Mesendoderm (in vitro differentiated cells): ENCODE measurements at regions not wholly inside any gene's neighbourhood (a gene's known extent, or its start where the extent isn't known, plus 50 kb on each side); places are given as distances from the start of the nearest gene placed in this dataset.

ENCODE experiments used
- DNase-seq: peaks from one replicate; pipeline ENCODE4 v3.0.0; 2013
- H2AK5ac ChIP-seq: 2 replicates; pipeline ENCODE4 v1.6.1; 2013; ENCODE audit warnings: low read length, inconsistent platforms
- H2BK120ac ChIP-seq: 2 replicates; pipeline ENCODE4 v1.6.1; 2013; ENCODE audit warnings: low read depth, mild to moderate bottlenecking, low read length, moderate library complexity, mixed read lengths
- H2BK15ac ChIP-seq: replicated peaks from 2 replicates; pipeline ENCODE4 v1.6.1; 2013; ENCODE audit warnings: low read depth, mild to moderate bottlenecking, moderate library complexity
- H2BK5ac ChIP-seq: 2 replicates; pipeline ENCODE4 v1.6.1; 2013; ENCODE audit warnings: low read length, inconsistent platforms
- H3K18ac ChIP-seq: 2 replicates; pipeline ENCODE4 v1.6.1; 2013; ENCODE audit warnings: mild to moderate bottlenecking, low read length, mixed read lengths
- H3K23ac ChIP-seq: one replicate; pipeline ENCODE4 v1.6.1; 2013; ENCODE audit warnings: low read length
- H3K27ac ChIP-seq: 2 replicates; pipeline ENCODE4 v1.5.1; 2013; ENCODE audit warnings: low read depth, mild to moderate bottlenecking, inconsistent platforms, low read length, moderate library complexity
- H3K27me3 ChIP-seq: 2 replicates; pipeline ENCODE4 v1.6.1; 2013; ENCODE audit warnings: low read length, control low read depth, mild to moderate bottlenecking, inconsistent platforms; ENCODE audit not compliant: insufficient read depth, poor library complexity
- H3K36me3 ChIP-seq: 2 replicates; pipeline ENCODE4 v1.6.1; 2013; ENCODE audit warnings: low read length, inconsistent platforms; ENCODE audit not compliant: control insufficient read depth, insufficient read depth
- H3K4ac ChIP-seq: one replicate; pipeline ENCODE4 v1.6.1; 2013; ENCODE audit warnings: low read depth, mild to moderate bottlenecking, low read length, moderate library complexity
- H3K4me1 ChIP-seq: 2 replicates; pipeline ENCODE4 v1.6.1; 2013; ENCODE audit warnings: low read depth, low read length, inconsistent platforms; ENCODE audit not compliant: control insufficient read depth
- H3K4me2 ChIP-seq: 2 replicates; pipeline ENCODE4 v1.6.1; 2013; ENCODE audit warnings: low read length
- H3K4me3 ChIP-seq: 2 replicates; pipeline ENCODE4 v1.5.1; 2013; ENCODE audit warnings: mild to moderate bottlenecking, low read length
- H3K56ac ChIP-seq: one replicate; pipeline ENCODE4 v1.6.1; 2013; ENCODE audit warnings: low read length
- H3K79me1 ChIP-seq: 2 replicates; pipeline ENCODE4 v1.6.1; 2013; ENCODE audit warnings: low read length, inconsistent platforms
- H3K79me2 ChIP-seq: 2 replicates; pipeline ENCODE4 v1.6.1; 2013; ENCODE audit warnings: mild to moderate bottlenecking, low read length; ENCODE audit not compliant: control insufficient read depth, insufficient read depth
- H3K9ac ChIP-seq: 2 replicates; pipeline ENCODE4 v1.6.1; 2013; ENCODE audit warnings: low read length, inconsistent platforms
- H4K5ac ChIP-seq: one replicate; pipeline ENCODE4 v1.6.1; 2013; ENCODE audit warnings: low read length
- H4K8ac ChIP-seq: one replicate; pipeline ENCODE4 v1.6.1; 2013; ENCODE audit warnings: low read depth, mild to moderate bottlenecking, control low read depth, low read length, moderate library complexity
- WGBS: extraction: QIAGEN DNeasy Blood & Tissue Kit; methylation state at CpG from one replicate; pipeline ENCODE4 v1.1.7; 2013; ENCODE audit warnings: low lambda C conversion rate, missing lambda C conversion rate; ENCODE audit not compliant: insufficient coverage; ENCODE audit errors: extremely low coverage; 5-methylcytosine and 5-hydroxymethylcytosine counted together

GRCh38 chr4:83722730-83723269 is 186.9 kb downstream of the GPAT3 start:
- Histone ChIP-seq H3K4me3 (no peak overlapping the region), H4K5ac (no peak overlapping the region), H3K4ac (no peak overlapping the region), H3K9ac (no peak overlapping the region), H3K56ac (no peak overlapping the region), H2AK5ac (no peak overlapping the region), H4K8ac (no peak overlapping the region), H3K36me3 (no peaks in the 10 kb centered on the region), H3K27ac (no peak overlapping the region), H3K27me3 (no peaks in the 10 kb centered on the region), H3K79me1 (no peaks in the 10 kb centered on the region), H2BK5ac (no peak overlapping the region), H3K79me2 (no peaks in the 10 kb centered on the region), H3K4me2 (no peak overlapping the region), H3K18ac (no peak overlapping the region), H3K4me1 (no peaks in the 10 kb centered on the region), H2BK120ac (no peak overlapping the region), H3K23ac (no peak overlapping the region), H2BK15ac (no peak overlapping the region)
- DNase-seq = no peak
- no CpG with 5 or more reads among the region's 5 CpGs for WGBS

DNA sequence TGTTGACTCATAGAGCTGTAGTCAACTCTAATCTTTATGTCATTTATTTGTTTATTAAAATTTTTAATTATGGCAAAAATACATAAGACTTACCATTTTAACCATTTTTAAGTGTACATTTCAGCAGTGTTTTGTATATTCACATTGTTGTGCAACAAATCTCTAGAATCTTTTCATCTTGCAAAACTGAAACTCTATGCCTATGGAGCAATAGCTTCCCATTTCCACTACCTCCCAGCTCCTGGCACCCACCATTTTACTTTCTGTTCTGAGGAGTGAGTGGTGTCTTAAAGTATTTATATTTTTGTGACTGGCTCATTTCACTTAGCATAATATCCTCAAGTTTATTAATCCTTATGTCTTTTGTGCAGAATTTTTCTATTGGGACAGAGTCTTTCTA is 181.0 kb downstream of the GPAT3 start:
- no peak for DNase-seq

GRCh38 chr4:83712890-83713289 is 177.0 kb downstream of the GPAT3 start:
- no peak overlapping the region for H2AK5ac ChIP-seq
- H2BK5ac ChIP-seq = no peak overlapping the region

More for the DNA sequence above, 181.0 kb downstream of the GPAT3 start:
- H4K8ac ChIP-seq = no peak overlapping the region
- H4K5ac ChIP-seq = no peak overlapping the region
- H2BK5ac ChIP-seq = no peak overlapping the region
- H3K79me1 ChIP-seq = no peaks in the 10 kb centered on the region
- H3K36me3 ChIP-seq = no peaks in the 10 kb centered on the region
- no peak overlapping the region for H3K23ac ChIP-seq
- H3K4me2 ChIP-seq = no peak overlapping the region
- no peak overlapping the region for H2BK15ac ChIP-seq
- H3K9ac ChIP-seq = no peak overlapping the region
- H2AK5ac ChIP-seq = no peak overlapping the region
- no peaks in the 10 kb centered on the region for H3K27me3 ChIP-seq
- no peak overlapping the region for H3K56ac ChIP-seq
- H3K27ac ChIP-seq = no peak overlapping the region
- H3K4me3 ChIP-seq = no peak overlapping the region
- no peak overlapping the region for H2BK120ac ChIP-seq
- H3K79me2 ChIP-seq = no peaks in the 10 kb centered on the region
- H3K4me1 ChIP-seq = no peaks in the 10 kb centered on the region
- H3K4ac ChIP-seq = no peak overlapping the region
- H3K18ac ChIP-seq = no peak overlapping the region

GRCh38 chr4:83709627-83710026 is 173.7 kb downstream of the GPAT3 start:
- WGBS = no CpG with 5 or more reads among the region's 7 CpGs
- H3K23ac ChIP-seq = no peak overlapping the region
- no peaks in the 10 kb centered on the region for H3K4me1 ChIP-seq
- no peak overlapping the region for H4K5ac ChIP-seq
- no peak overlapping the region for H4K8ac ChIP-seq
- no peak overlapping the region for H3K56ac ChIP-seq
- no peak overlapping the region for H3K9ac ChIP-seq
- no peak overlapping the region for H3K4me2 ChIP-seq
- H3K4me3 ChIP-seq = no peak overlapping the region
- H2BK15ac ChIP-seq = no peak overlapping the region
- no peaks in the 10 kb centered on the region for H3K79me2 ChIP-seq
- no peak overlapping the region for H2BK5ac ChIP-seq
- no peak overlapping the region for H3K27ac ChIP-seq
- no peaks in the 10 kb centered on the region for H3K79me1 ChIP-seq
- no peak for DNase-seq
- H3K18ac ChIP-seq = no peak overlapping the region
- no peaks in the 10 kb centered on the region for H3K27me3 ChIP-seq
- H2BK120ac ChIP-seq = no peak overlapping the region
- H3K4ac ChIP-seq = no peak overlapping the region
- no peaks in the 10 kb centered on the region for H3K36me3 ChIP-seq
- no peak overlapping the region for H2AK5ac ChIP-seq

More at GRCh38 chr4:83712890-83713289, 177.0 kb downstream of the GPAT3 start:
- H3K18ac ChIP-seq = no peak overlapping the region
- H3K4me2 ChIP-seq = no peak overlapping the region
- H3K4me3 ChIP-seq = no peak overlapping the region
- DNase-seq = no peak
- no peak overlapping the region for H3K56ac ChIP-seq
- no peak overlapping the region for H4K8ac ChIP-seq
- no peak overlapping the region for H3K9ac ChIP-seq
- no peak overlapping the region for H3K27ac ChIP-seq
- H4K5ac ChIP-seq = no peak overlapping the region
- no peaks in the 10 kb centered on the region for H3K4me1 ChIP-seq
- H3K79me2 ChIP-seq = no peaks in the 10 kb centered on the region
- no peak overlapping the region for H3K23ac ChIP-seq
- H2BK15ac ChIP-seq = no peak overlapping the region
- H3K36me3 ChIP-seq = no peaks in the 10 kb centered on the region
- H3K4ac ChIP-seq = no peak overlapping the region
- H3K27me3 ChIP-seq = no peaks in the 10 kb centered on the region
- no peaks in the 10 kb centered on the region for H3K79me1 ChIP-seq
- no peak overlapping the region for H2BK120ac ChIP-seq

DNA sequence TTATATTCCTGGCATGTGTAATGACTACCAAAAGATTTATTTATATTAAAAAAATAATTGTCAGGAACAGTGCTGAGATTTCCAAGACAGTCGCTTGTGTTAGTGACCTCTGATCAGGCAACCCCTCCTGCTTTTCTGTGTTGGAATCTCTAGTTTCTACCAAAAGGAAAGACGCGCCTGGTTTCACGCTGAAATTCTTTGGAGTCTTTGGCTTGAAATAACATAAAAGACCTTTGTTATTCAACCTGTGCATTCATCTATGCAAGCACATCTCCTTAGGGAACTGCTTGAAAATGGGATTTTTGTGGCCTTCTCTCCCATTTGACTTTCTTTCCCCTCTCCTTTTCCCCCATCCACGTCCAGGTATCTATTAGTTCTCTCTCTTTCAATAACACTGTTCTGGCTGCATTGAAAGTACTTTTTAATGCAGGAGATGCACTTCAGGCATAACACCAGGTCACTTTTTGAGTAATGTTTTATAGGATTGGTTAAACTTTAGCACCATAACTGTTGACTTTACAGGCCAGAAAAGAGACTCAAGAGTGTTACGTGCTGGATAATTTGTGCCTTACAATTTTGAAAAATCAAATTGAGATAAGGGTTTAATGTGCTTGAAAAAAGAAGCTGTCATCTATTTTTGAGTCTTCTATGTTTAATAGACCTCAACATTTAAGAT is 172.7 kb downstream of the GPAT3 start:
- no CpG with 5 or more reads among the region's 6 CpGs for WGBS
- no peak for DNase-seq
- H3K23ac ChIP-seq = no peak overlapping the region

DNA sequence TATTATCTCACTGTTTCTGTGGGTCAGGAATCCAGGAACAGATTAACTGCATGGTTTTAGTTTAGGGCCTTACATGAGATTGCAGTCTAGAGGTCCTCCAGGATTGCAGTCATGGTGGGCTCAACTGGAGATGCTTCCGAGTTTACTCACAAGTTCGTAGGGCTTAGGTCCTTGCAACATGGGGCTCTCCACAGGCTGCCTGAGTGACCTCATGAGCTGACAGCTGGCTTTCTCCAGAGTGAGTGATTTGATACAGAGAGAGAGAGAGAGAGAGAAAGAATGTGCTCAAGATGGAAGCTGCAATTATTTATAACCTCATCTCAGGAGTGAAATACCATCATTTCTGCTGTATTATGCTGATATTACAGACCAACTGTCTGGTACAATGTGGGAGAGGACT is 168.9 kb downstream of the GPAT3 start:
- Histone ChIP-seq H3K4ac (no peak overlapping the region), H3K4me1 (no peaks in the 10 kb centered on the region), H3K4me3 (no peak overlapping the region), H3K79me1 (no peaks in the 10 kb centered on the region), H2AK5ac (no peak overlapping the region), H3K18ac (no peak overlapping the region), H3K4me2 (no peak overlapping the region), H3K23ac (no peak overlapping the region), H2BK15ac (no peak overlapping the region), H4K8ac (no peak overlapping the region), H2BK5ac (no peak overlapping the region), H4K5ac (no peak overlapping the region), H2BK120ac (no peak overlapping the region), H3K27ac (no peak overlapping the region), H3K27me3 (no peaks in the 10 kb centered on the region), H3K9ac (no peak overlapping the region), H3K56ac (no peak overlapping the region), H3K36me3 (no peaks in the 10 kb centered on the region), H3K79me2 (no peaks in the 10 kb centered on the region)
- peak; percentile 5 for DNase-seq
- no CpG with 5 or more reads among the region's 2 CpGs for WGBS

More for the DNA sequence above, 172.7 kb downstream of the GPAT3 start:
- Histone ChIP-seq H2AK5ac (no peak overlapping the region), H3K79me2 (no peaks in the 10 kb centered on the region), H2BK120ac (no peak overlapping the region), H3K4ac (no peak overlapping the region), H3K27ac (no peak overlapping the region), H3K4me3 (no peak overlapping the region), H3K27me3 (no peaks in the 10 kb centered on the region), H4K5ac (no peak overlapping the region), H2BK15ac (no peak overlapping the region), H3K4me1 (no peaks in the 10 kb centered on the region), H3K56ac (no peak overlapping the region), H3K36me3 (no peaks in the 10 kb centered on the region), H4K8ac (no peak overlapping the region), H3K79me1 (no peaks in the 10 kb centered on the region), H3K18ac (no peak overlapping the region), H2BK5ac (no peak overlapping the region), H3K9ac (no peak overlapping the region), H3K4me2 (no peak overlapping the region)
